Upper lobe of left lung (tissue), 6 donors: ENCODE measurements at regions not wholly inside any gene's neighbourhood (a gene's known extent, or its start where the extent isn't known, plus 50 kb on each side); places are given as distances from the start of the nearest gene placed in this dataset.

Source experiments
- ATAC-seq, 2 donors: fragments of 200-7000 bp; cut with Tn5 transposase; one replicate each; pipeline ENCODE4 v1.9.1; 2022; ENCODE audit warnings: mild to moderate bottlenecking in 2 of 2, moderate library complexity in 2 of 2; ENCODE audit not compliant: low FRiP score in 2 of 2
- DNase-seq, 2 donors: peaks; one replicate each; pipeline ENCODE4 v3.0.0-alpha.2; 2019 to 2020
- H3K27ac ChIP-seq, 4 donors: fragments of 200-600 bp; sonication (generic); one replicate each; pipeline ENCODE4 v1.5.1; 2016 to 2019
- H3K27me3 ChIP-seq, 4 donors: fragments of 200-600 bp; sonication (generic); one replicate each; pipeline ENCODE4 v1.5.1; 2017 to 2019
- H3K36me3 ChIP-seq, 4 donors: fragments of 200-600 bp; sonication (generic); one replicate each; pipeline ENCODE4 v1.5.1; 2016 to 2019
- H3K4me1 ChIP-seq, 4 donors: fragments of 200-600 bp; sonication (generic); one replicate each; pipeline ENCODE4 v1.5.1; 2018 to 2019
- H3K4me3 ChIP-seq, 4 donors: fragments of 200-600 bp; sonication (generic); one replicate each; pipeline ENCODE4 v1.5.1; 2017 to 2019; ENCODE audit warnings: mild to moderate bottlenecking in 2 of 4, moderate library complexity in 1 of 4
- H3K9me3 ChIP-seq, 4 donors: fragments of 200-600 bp; sonication (generic); one replicate each; pipeline ENCODE4 v1.5.1; 2018 to 2019
- EP300 ChIP-seq, 4 donors: sonication (generic); formaldehyde crosslinking; IDR thresholded peaks; one replicate each; pipeline ENCODE4 v1.5.1; 2017; ENCODE audit warnings: antibody characterized with exemption in 4 of 4, control low read depth in 2 of 4
- POLR2A ChIP-seq, 4 donors: fragments of 450-650 bp; IDR thresholded peaks; one replicate each; pipeline ENCODE4 v1.5.1; 2016 to 2017; ENCODE audit warnings: antibody characterized with exemption in 4 of 4, mild to moderate bottlenecking in 2 of 4
- POLR2AphosphoS5 ChIP-seq, 2 donors: sonication (generic); formaldehyde crosslinking; IDR thresholded peaks; one replicate each; pipeline ENCODE4 v1.5.1; 2017; ENCODE audit warnings: antibody characterized with exemption in 2 of 2
- WGBS, 2 donors: methylation state at CpG; one replicate each; pipeline ENCODE4 v1.1.5; 2017 to 2018; 5-methylcytosine and 5-hydroxymethylcytosine counted together
- TF ChIP-seq, protein P1 (sequence below), 6 experiments: fragments of 450-650 bp in 4 of 6; fragments of 200-600 bp in 2 of 6; sonication (generic) in 2 of 6; IDR thresholded peaks; one replicate each; pipeline ENCODE4 v1.5.1; 2016 to 2019; ENCODE audit warnings: antibody characterized with exemption in 6 of 6
- donor health status: DM: no; HTN: no; CAD: no; lungs with moderate emphysema.
- donor health status: DM: no; HTN: yes; CAD: no; lungs with severe emphysema.

- WGBS, 2 donors: 78 to 89% methylated on average over 6 of the region's 6 CpGs
Observed at GRCh38 chr15:37517191-37517895, 417.0 kb upstream of the MEIS2 start.

GRCh38 chr15:37518436-37518835 lies 416.0 kb upstream of the TMCO5A start:
- no peak overlapping the region for H3K27ac ChIP-seq
- no peaks in the 10 kb centered on the region for H3K4me1 ChIP-seq
- ATAC-seq (no peak), DNase-seq (no peak)
- H3K36me3 ChIP-seq: no peaks in the 10 kb centered on the region
- H3K4me3 ChIP-seq: no peak overlapping the region
- TF ChIP-seq, protein P1, sequence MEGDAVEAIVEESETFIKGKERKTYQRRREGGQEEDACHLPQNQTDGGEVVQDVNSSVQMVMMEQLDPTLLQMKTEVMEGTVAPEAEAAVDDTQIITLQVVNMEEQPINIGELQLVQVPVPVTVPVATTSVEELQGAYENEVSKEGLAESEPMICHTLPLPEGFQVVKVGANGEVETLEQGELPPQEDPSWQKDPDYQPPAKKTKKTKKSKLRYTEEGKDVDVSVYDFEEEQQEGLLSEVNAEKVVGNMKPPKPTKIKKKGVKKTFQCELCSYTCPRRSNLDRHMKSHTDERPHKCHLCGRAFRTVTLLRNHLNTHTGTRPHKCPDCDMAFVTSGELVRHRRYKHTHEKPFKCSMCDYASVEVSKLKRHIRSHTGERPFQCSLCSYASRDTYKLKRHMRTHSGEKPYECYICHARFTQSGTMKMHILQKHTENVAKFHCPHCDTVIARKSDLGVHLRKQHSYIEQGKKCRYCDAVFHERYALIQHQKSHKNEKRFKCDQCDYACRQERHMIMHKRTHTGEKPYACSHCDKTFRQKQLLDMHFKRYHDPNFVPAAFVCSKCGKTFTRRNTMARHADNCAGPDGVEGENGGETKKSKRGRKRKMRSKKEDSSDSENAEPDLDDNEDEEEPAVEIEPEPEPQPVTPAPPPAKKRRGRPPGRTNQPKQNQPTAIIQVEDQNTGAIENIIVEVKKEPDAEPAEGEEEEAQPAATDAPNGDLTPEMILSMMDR (IDR thresholded peaks at IDR 0.05): no peak
- TF ChIP-seq POLR2A (IDR thresholded peaks at IDR 0.05) (no peak), POLR2AphosphoS5 (IDR thresholded peaks at IDR 0.05) (no peak), EP300 (IDR thresholded peaks at IDR 0.05) (no peak)
- H3K27me3 ChIP-seq: no peaks in the 10 kb centered on the region
- WGBS, 2 donors: 93 to 100% methylated on average over 1 of the region's 1 CpG
- no peaks in the 10 kb centered on the region for H3K9me3 ChIP-seq

More at GRCh38 chr15:37517191-37517895, 417.0 kb upstream of the MEIS2 start:
- no peaks in the 10 kb centered on the region for H3K4me1 ChIP-seq
- no peaks in the 10 kb centered on the region for H3K27me3 ChIP-seq
- no peak overlapping the region for H3K27ac ChIP-seq
- TF ChIP-seq EP300 (IDR thresholded peaks at IDR 0.05): no peak
- TF ChIP-seq, protein P1 (IDR thresholded peaks at IDR 0.05): no peak
- no peak for TF ChIP-seq POLR2A (IDR thresholded peaks at IDR 0.05)
- TF ChIP-seq POLR2AphosphoS5 (IDR thresholded peaks at IDR 0.05): no peak
- no peak for ATAC-seq
- no peaks in the 10 kb centered on the region for H3K36me3 ChIP-seq
- H3K4me3 ChIP-seq: no peak overlapping the region
- no peaks in the 10 kb centered on the region for H3K9me3 ChIP-seq
- DNase-seq: no peak

- no peaks in the 10 kb centered on the region for H3K27me3 ChIP-seq
- H3K4me1 ChIP-seq: no peaks in the 10 kb centered on the region
- TF ChIP-seq EP300 (IDR thresholded peaks at IDR 0.05) (no peak), POLR2AphosphoS5 (IDR thresholded peaks at IDR 0.05) (no peak), POLR2A (IDR thresholded peaks at IDR 0.05) (no peak)
- TF ChIP-seq, protein P1 (IDR thresholded peaks at IDR 0.05): no peak
- H3K9me3 ChIP-seq: no peaks in the 10 kb centered on the region
- H3K4me3 ChIP-seq: no peak overlapping the region
- DNase-seq (no peak), ATAC-seq (no peak)
- 82 to 87% methylated on average over 2 of the region's 2 CpGs for WGBS, 2 donors
- no peak overlapping the region for H3K27ac ChIP-seq
- H3K36me3 ChIP-seq: no peaks in the 10 kb centered on the region
Observed at GRCh38 chr15:37520026-37520425, 414.4 kb upstream of the TMCO5A start.

- Histone ChIP-seq H3K9me3 (no peaks in the 10 kb centered on the region), H3K27ac (no peak overlapping the region), H3K27me3 (no peaks in the 10 kb centered on the region), H3K4me1 (no peaks in the 10 kb centered on the region), H3K4me3 (no peak overlapping the region), H3K36me3 (no peaks in the 10 kb centered on the region)
- ATAC-seq (no peak), DNase-seq (no peak)
- WGBS, 2 donors: 52 to 54% methylated on average over 1 of the region's 1 CpG
- TF ChIP-seq EP300 (IDR thresholded peaks at IDR 0.05) (no peak), POLR2AphosphoS5 (IDR thresholded peaks at IDR 0.05) (no peak), POLR2A (IDR thresholded peaks at IDR 0.05) (no peak)
- TF ChIP-seq, protein P1 (IDR thresholded peaks at IDR 0.05): no peak
Observed at GRCh38 chr15:37520882-37521281, 413.6 kb upstream of the TMCO5A start.

- Histone ChIP-seq H3K27ac (no peak overlapping the region), H3K36me3 (no peaks in the 10 kb centered on the region), H3K9me3 (no peaks in the 10 kb centered on the region), H3K27me3 (no peaks in the 10 kb centered on the region), H3K4me1 (no peaks in the 10 kb centered on the region), H3K4me3 (no peak overlapping the region)
- ATAC-seq: no peak
- TF ChIP-seq POLR2A (IDR thresholded peaks at IDR 0.05) (no peak), POLR2AphosphoS5 (IDR thresholded peaks at IDR 0.05) (no peak), EP300 (IDR thresholded peaks at IDR 0.05) (no peak)
- TF ChIP-seq, protein P1 (IDR thresholded peaks at IDR 0.05): no peak
- no peak for DNase-seq
Observed at GRCh38 chr15:37524601-37525000, 409.8 kb upstream of the TMCO5A start.
